ENCODE measurements at regions not wholly inside any gene's neighbourhood (a gene's known extent, or its start where the extent isn't known, plus 50 kb on each side); places are given as distances from the start of the nearest gene placed in this dataset.

DNA sequence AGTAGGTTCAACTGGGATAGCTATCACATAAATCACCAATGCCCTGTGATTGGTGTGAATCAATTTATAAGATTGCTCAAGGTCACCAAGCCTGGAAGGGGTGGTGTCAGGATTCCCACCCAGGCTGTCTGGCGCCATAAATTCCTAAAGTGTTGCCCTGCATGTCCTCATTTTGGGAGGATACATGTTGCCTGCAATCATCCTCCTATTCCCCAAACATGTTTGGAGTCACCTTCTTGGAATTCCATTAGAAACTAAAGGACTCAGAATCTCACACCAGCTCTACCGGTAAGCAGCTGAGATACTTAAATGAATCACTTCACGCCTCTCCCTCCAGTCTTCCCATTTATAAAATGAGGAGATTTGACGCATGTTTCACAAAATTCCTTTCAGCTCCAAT, 54.1 kb upstream of the SLC45A1 start:
- H3K9me3 ChIP-seq (ENCODE audit: control insufficient read depth in 4 of 4, low read length in 3 of 4) = no peaks in the 10 kb centered on the region
- H3K27me3 ChIP-seq (ENCODE audit: control insufficient read depth in 4 of 4, insufficient read depth in 4 of 4, low read length in 3 of 4) = no peaks in the 10 kb centered on the region
- peak overlapping the region; percentile 85 to 93 for H3K27ac ChIP-seq (ENCODE audit: low read depth in 1 of 2, low read length in 2 of 2)
- H3K36me3 ChIP-seq (ENCODE audit: control insufficient read depth in 4 of 4, insufficient read depth in 3 of 4, low read depth in 1 of 4, low read length in 3 of 4) = no peaks in the 10 kb centered on the region
- no peak overlapping the region for H3K4me3 ChIP-seq (ENCODE audit: low read depth in 1 of 3, low read length in 3 of 3)
- H3K9ac ChIP-seq (ENCODE audit: low read depth in 1 of 2, low read length in 2 of 2) = peak overlapping the region; percentile 45 to 52
- DNase-seq (ENCODE audit: low spot score) = no peak
- TF ChIP-seq YY1 (IDR thresholded peaks at IDR 0.05) (no peak), SP1 (IDR thresholded peaks at IDR 0.05) (no peak), TAF1 (conservative IDR thresholded peaks at IDR 0.05) (no peak), NR2F2 (IDR thresholded peaks at IDR 0.05) (no peak), HNF4G (IDR thresholded peaks at IDR 0.05) (no peak), HNF4A (conservative IDR thresholded peaks at IDR 0.05) (no peak), FOXA2 (IDR thresholded peaks at IDR 0.05) (no peak), EGR1 (IDR thresholded peaks at IDR 0.05; ENCODE audit: low read depth in 2 of 2) (no peak), RAD21 (IDR thresholded peaks at IDR 0.05) (no peak), ZBTB33 (IDR thresholded peaks at IDR 0.05) (no peak), FOXA1 (IDR thresholded peaks at IDR 0.05) (no peak), CTCF (IDR thresholded peaks at IDR 0.05; ENCODE audit: low read depth, low read length, missing input control) (no peak)
- TF ChIP-seq, protein P1, sequence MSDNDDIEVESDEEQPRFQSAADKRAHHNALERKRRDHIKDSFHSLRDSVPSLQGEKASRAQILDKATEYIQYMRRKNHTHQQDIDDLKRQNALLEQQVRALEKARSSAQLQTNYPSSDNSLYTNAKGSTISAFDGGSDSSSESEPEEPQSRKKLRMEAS (IDR thresholded peaks at IDR 0.05) = no peak
- TF ChIP-seq, protein P2, sequence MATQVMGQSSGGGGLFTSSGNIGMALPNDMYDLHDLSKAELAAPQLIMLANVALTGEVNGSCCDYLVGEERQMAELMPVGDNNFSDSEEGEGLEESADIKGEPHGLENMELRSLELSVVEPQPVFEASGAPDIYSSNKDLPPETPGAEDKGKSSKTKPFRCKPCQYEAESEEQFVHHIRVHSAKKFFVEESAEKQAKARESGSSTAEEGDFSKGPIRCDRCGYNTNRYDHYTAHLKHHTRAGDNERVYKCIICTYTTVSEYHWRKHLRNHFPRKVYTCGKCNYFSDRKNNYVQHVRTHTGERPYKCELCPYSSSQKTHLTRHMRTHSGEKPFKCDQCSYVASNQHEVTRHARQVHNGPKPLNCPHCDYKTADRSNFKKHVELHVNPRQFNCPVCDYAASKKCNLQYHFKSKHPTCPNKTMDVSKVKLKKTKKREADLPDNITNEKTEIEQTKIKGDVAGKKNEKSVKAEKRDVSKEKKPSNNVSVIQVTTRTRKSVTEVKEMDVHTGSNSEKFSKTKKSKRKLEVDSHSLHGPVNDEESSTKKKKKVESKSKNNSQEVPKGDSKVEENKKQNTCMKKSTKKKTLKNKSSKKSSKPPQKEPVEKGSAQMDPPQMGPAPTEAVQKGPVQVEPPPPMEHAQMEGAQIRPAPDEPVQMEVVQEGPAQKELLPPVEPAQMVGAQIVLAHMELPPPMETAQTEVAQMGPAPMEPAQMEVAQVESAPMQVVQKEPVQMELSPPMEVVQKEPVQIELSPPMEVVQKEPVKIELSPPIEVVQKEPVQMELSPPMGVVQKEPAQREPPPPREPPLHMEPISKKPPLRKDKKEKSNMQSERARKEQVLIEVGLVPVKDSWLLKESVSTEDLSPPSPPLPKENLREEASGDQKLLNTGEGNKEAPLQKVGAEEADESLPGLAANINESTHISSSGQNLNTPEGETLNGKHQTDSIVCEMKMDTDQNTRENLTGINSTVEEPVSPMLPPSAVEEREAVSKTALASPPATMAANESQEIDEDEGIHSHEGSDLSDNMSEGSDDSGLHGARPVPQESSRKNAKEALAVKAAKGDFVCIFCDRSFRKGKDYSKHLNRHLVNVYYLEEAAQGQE (IDR thresholded peaks at IDR 0.05) = no peak
- WGBS = 86% methylated on average over 4 of the region's 4 CpGs
- peaks cover 6 to 30% (median 15%) of the 10 kb centered on the region in 4 donors for H3K4me1 ChIP-seq (ENCODE audit: control insufficient read depth in 4 of 4, insufficient read depth in 4 of 4, low read length in 3 of 4)

- H3K9ac ChIP-seq (ENCODE audit: low read depth in 1 of 2, low read length in 2 of 2) = no peak overlapping the region
- no peak for DNase-seq (ENCODE audit: low spot score)
- H3K4me1 ChIP-seq (ENCODE audit: control insufficient read depth in 4 of 4, insufficient read depth in 4 of 4, low read length in 3 of 4) = peaks cover 8 to 52% (median 26%) of the 10 kb centered on the region in 4 donors
- peak overlapping the region; percentile 83 to 91 for H3K27ac ChIP-seq (ENCODE audit: low read depth in 1 of 2, low read length in 2 of 2)
- TF ChIP-seq, protein P1 (IDR thresholded peaks at IDR 0.05) = no peak
- TF ChIP-seq FOXA1 (IDR thresholded peaks at IDR 0.05) = no peak
- no peak for TF ChIP-seq RAD21 (IDR thresholded peaks at IDR 0.05)
- TF ChIP-seq RXRA (IDR thresholded peaks at IDR 0.05) = no peak
- no peak for TF ChIP-seq EGR1 (IDR thresholded peaks at IDR 0.05; ENCODE audit: low read depth in 2 of 2)
- TF ChIP-seq SP1 (IDR thresholded peaks at IDR 0.05) = no peak
- TF ChIP-seq HNF4G (IDR thresholded peaks at IDR 0.05) = no peak
- no peak for TF ChIP-seq CTCF (IDR thresholded peaks at IDR 0.05; ENCODE audit: low read depth, low read length, missing input control)
- no peak for TF ChIP-seq NR2F2 (IDR thresholded peaks at IDR 0.05)
- H3K36me3 ChIP-seq (ENCODE audit: control insufficient read depth in 4 of 4, insufficient read depth in 3 of 4, low read depth in 1 of 4, low read length in 3 of 4) = no peaks in the 10 kb centered on the region
- H3K4me3 ChIP-seq (ENCODE audit: low read depth in 1 of 3, low read length in 3 of 3) = no peak overlapping the region
- WGBS = 70% methylated on average over 1 of the region's 1 CpG
- no peaks in the 10 kb centered on the region for H3K9me3 ChIP-seq (ENCODE audit: control insufficient read depth in 4 of 4, low read length in 3 of 4)
- H3K27me3 ChIP-seq (ENCODE audit: control insufficient read depth in 4 of 4, insufficient read depth in 4 of 4, low read length in 3 of 4) = no peaks in the 10 kb centered on the region
These were observed 56.5 kb upstream of the SLC45A1 start for GRCh38 chr1:8261398-8261762.
